H1 (cell line): ENCODE measurements at regions not wholly inside any gene's neighbourhood (a gene's known extent, or its start where the extent isn't known, plus 50 kb on each side); places are given as distances from the start of the nearest gene placed in this dataset.

Experiments used
- CHD7 ChIP-seq: fragments of 300-600 bp; sonication (generic); IDR thresholded peaks from 2 replicates; pipeline ENCODE4 v1.7.1; 2012; ENCODE audit warnings: low read length, moderate library complexity, mild to moderate bottlenecking, inconsistent platforms; ENCODE audit not compliant: insufficient replicate concordance
- ZNF274 ChIP-seq: IDR thresholded peaks from 2 replicates; pipeline ENCODE4 v1.7.0; 2012; ENCODE audit warnings: low read length, borderline replicate concordance; ENCODE audit errors: extremely low read depth

DNA sequence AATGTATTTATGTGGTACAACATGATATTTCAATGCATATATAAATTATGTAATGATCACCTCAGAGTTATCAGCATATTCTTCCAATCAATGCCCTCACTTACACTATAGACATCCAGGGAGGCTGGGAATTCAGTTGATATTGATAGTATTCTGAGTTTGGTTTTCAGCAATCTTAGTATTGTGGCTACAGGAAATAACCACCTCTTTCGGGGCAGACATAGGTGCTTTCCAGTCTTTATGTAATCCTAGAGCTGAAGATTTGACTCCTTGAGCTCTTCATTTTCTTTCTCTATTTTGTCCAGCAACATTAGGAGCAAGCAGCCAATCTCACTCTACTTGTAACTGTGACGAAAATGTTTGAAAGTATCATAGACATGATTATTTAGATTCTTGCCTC lies 712.7 kb upstream of the KIRREL3 start (continued):
- TF ChIP-seq CHD7 (no peak), ZNF274 (no peak)
